Hepatic stellate cell (primary cell): ENCODE measurements at regions not wholly inside any gene's neighbourhood (a gene's known extent, or its start where the extent isn't known, plus 50 kb on each side); places are given as distances from the start of the nearest gene placed in this dataset.
"Not testable (repeated sequence)": the region's sequence is repeated elsewhere in the genome, so short reads cannot be mapped to it uniquely, and the experiment has no call there.

Experiments
- DNase-seq: peaks from one replicate; pipeline ENCODE4 v3.0.0; 2011; ENCODE audit warnings: low spot score

GRCh38 chrX:41003506-41004270, 81.6 kb upstream of the USP9X start:
- DNase-seq: no peak

DNA sequence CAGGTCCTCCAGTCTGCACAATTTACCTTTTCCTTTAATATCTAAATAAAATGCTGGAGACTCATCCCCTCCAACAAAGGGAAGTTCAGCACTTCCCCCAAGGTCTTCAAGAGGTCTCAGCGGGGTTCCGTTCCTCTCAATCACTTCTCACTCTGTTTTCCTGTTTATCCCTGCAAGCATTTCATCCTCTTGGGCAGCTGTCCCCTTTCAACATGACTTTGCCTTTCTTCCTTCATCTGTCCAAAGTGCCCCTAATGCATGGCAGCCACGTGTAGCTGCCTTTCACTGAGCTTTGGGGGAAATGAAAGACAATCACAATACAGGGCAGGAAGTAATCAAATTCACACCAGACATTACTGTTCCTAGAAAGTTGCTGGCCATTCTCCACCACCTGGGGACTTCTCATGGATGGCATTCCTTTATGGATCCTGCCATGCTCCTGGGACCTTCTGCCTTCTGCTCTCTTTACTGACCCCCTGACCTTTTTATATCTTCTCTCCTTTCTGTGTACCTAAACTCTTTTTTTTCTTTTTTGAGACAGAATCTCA, 79.7 kb upstream of the USP9X start:
- DNase-seq: no peak

GRCh38 chrX:41009850-41010846, 75.1 kb upstream of the USP9X start:
- DNase-seq: peak; percentile 64

DNA sequence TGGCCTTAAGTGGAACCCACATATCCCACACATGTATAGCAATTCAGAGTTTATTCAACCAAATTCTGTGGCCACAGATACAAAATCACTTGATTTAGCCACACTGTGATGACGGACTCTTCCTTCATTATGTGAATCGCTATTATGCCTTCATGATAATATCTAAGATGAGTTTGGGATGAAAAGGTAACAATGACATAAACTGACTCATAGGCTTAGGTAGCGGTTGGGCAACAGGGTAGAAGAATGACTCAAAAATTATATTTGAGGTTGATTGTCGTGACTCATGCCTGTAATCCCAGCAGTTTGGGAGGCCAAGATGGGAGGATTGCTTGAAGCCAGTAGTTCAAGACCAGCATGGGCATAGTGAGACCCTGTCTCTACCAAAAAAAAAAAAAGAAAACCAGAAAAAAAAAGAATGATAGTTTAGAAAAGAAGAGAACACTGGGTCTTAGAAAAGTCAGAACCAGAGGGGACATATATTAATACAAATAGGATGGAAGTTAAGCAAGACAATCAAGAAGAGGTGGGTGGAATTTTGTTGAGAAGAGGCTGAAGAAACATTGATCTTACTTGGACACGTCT, 70.4 kb upstream of the USP9X start:
- DNase-seq: no peak

DNA sequence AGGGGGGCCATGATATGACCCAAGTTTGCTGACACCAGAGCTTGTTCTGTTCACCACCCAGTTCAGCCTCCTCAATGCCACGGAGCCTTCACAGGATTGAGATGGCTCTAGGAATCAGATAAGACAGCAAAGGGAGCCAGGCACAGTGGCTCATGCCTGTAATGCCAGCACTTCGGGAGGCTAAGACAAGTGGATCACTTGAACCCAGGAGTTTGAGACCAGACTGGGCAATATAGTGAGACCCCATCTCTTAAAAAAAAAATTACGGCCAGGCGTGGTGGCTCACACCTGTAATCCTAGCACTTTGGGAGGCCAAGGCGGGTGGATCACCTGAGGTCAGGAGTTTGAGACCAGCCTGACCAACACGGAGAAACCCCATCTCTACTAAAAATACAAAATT, 67.5 kb upstream of the USP9X start:
- DNase-seq: not testable (repeated sequence)

GRCh38 chrX:41018391-41019040, 66.7 kb upstream of the USP9X start:
- not testable (repeated sequence) for DNase-seq

- no peak for DNase-seq
Measured at GRCh38 chrX:41019041-41019392, 66.2 kb upstream of the USP9X start.

DNA sequence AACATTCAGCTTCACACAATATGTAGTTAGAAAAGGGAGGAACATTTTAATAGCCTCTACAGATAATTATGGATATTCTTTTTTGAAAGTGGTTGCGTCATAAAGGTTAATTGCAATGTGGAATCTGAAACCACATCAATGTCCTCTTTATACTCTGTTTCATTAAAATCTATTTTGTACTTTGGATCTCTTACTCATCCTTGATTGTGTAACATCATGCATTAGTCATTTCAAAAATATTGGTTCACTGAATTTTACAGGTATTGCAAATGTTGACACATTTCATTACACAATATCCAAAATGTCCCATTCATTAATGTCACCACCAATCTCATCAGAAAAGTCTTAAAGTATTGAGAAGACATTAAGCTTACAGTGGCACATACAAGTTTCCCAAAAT, 62.7 kb upstream of the USP9X start:
- DNase-seq: no peak

DNA sequence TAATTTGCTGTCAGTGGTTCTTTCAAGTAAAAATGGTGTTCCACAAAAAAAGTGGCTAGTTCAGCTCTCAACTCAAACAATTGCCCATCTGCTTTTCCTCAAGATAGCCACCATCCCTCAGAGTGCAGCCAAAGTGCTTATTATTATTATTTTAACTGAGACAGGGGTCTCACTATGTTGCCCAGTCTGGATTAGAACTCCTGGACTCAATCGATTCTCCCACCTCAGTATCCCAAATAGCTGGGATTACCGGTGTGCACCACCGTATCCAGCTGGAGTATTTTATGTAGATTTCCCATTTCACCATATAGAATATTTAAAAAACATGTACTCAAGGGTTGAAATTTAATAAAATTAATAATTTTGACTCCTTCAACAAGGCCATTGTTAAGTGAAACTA, 62.1 kb upstream of the USP9X start:
- DNase-seq: no peak

DNA sequence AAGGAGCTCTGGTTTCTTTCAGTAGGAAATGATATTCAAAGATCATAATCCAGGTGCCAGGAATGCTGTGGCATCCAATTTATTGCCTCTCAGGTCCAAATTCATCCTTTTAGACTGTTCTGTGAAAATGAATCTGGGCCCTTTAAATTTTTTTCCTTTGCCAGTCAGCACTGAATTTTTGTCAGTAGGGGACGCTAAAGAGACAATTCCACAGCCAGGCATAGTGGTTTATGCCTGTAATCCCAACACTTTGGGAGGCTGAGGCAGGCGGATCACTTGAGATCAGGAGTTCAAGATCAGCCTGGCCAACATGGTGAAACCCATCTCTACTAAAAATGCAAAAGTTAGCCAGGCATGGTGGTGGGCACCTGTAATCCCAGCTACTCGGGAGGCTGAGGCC, 60.9 kb upstream of the USP9X start:
- not testable (repeated sequence) for DNase-seq

- no peak for DNase-seq
Measured at GRCh38 chrX:41024755-41025154, 60.5 kb upstream of the USP9X start.

- no peak for DNase-seq
Measured at GRCh38 chrX:41025926-41026701, 59.1 kb upstream of the USP9X start.

GRCh38 chrX:41026702-41027078, 58.6 kb upstream of the USP9X start:
- DNase-seq: no peak

- no peak for DNase-seq
Measured at GRCh38 chrX:41029332-41029731, 55.9 kb upstream of the USP9X start.

DNA sequence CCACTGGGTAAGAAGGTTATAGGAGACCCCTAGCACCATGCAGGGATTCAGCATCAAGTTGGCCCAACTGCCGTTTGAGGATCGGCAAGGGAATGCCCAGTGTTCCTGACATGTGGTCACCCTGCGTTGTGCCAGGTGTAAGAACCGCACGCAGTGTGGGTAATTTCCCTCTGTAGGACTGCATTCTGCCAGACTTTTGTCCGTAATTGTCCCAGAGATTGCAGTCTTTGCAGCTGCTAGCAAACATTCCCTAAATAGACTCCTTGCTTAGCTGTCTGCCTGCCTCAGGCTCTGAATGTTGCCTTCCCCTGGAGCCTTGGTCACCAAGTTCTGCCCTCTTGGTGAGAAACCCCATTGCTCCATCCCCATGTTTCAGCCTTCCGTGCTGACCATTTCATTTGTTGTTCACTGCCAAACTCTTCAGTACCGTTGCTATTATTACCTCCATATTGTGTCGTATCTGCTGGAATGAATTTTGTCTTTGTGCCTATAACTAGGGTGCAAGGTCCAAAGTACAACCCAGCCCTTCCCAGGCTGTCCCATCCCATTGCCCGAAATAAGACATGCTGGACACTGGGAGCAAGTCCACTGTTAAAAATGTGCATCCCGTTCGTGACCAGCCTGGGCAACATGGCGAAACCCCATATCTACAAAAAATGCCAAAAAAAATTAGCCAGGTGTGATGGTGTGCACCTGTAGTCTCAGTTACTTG, 53.8 kb upstream of the USP9X start:
- no peak for DNase-seq

DNA sequence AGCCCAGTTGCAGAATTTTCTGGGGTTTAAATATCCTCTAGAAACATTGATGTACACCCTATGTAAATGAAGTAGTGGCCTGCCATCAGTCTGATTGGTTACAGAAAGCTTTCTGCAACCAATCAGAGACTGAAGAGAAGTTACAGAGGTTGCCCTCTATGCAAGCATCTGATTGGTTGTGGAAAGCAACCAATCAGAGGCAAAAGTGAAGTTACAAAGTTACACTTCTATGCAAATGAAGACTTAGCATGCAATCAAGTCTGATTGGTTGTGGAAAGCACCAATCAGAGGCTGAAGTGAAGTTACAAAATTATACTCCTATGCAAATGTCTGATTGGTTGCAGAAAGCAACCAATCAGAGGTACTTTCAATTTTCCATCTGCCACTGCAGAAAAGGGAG, 51.9 kb upstream of the USP9X start:
- DNase-seq: no peak

- DNase-seq: not testable (repeated sequence)
Measured at GRCh38 chrX:41034902-41035301, 50.3 kb upstream of the USP9X start.
